Lung (tissue), 11 donors: ENCODE measurements at regions not wholly inside any gene's neighbourhood (a gene's known extent, or its start where the extent isn't known, plus 50 kb on each side); places are given as distances from the start of the nearest gene placed in this dataset.

Experiments used
- ATAC-seq: fragments of 200-7000 bp; cut with Tn5 transposase; one replicate; pipeline ENCODE4 v1.9.1; 2020; ENCODE audit warnings: moderate number of reproducible peaks; ENCODE audit not compliant: insufficient read depth, low FRiP score
- DNase-seq, 3 donors: peaks; one replicate each; pipeline ENCODE4 v3.0.0-alpha.2; 2013 to 2017
- H3K27ac ChIP-seq, 2 donors: one replicate each; pipeline ENCODE4 v1.5.1; 2013; ENCODE audit warnings: mild to moderate bottlenecking in 2 of 2, moderate library complexity in 2 of 2, control low read depth in 1 of 2, inconsistent platforms in 1 of 2, low read depth in 1 of 2, low read length in 1 of 2
- H3K27me3 ChIP-seq, 3 donors: one replicate each; pipeline ENCODE4 v1.5.1; 2013; ENCODE audit warnings: low read length in 2 of 3; ENCODE audit not compliant: control insufficient read depth in 3 of 3, insufficient read depth in 3 of 3
- H3K36me3 ChIP-seq, 4 donors: one replicate each; pipeline ENCODE4 v1.5.1; 2013; ENCODE audit warnings: low read length in 4 of 4, mild to moderate bottlenecking in 1 of 4, moderate library complexity in 1 of 4; ENCODE audit not compliant: control insufficient read depth in 4 of 4, insufficient read depth in 4 of 4
- H3K4me1 ChIP-seq, 5 donors: one replicate each; pipeline ENCODE4 v1.5.1; 2013; ENCODE audit warnings: low read length in 5 of 5, mild to moderate bottlenecking in 2 of 5, moderate library complexity in 1 of 5; ENCODE audit not compliant: control insufficient read depth in 5 of 5, insufficient read depth in 5 of 5
- H3K4me3 ChIP-seq: one replicate; pipeline ENCODE4 v1.5.1; 2013; ENCODE audit warnings: mild to moderate bottlenecking, control low read depth, moderate library complexity
- H3K9ac ChIP-seq, 2 donors: one replicate each; pipeline ENCODE4 v1.5.1; 2013; ENCODE audit warnings: low read length in 2 of 2, control low read depth in 1 of 2; ENCODE audit not compliant: insufficient read depth in 1 of 2
- H3K9me3 ChIP-seq, 4 donors: one replicate each; pipeline ENCODE4 v1.5.1; 2013; ENCODE audit warnings: low read length in 3 of 4, mild to moderate bottlenecking in 1 of 4, moderate library complexity in 1 of 4; ENCODE audit not compliant: control insufficient read depth in 4 of 4, insufficient read depth in 3 of 4
- WGBS, 2 donors: extraction: QIAGEN DNeasy Blood & Tissue Kit; methylation state at CpG; one replicate each; pipeline ENCODE4 v1.1.7; 2013; 5-methylcytosine and 5-hydroxymethylcytosine counted together
- TF ChIP-seq, protein P1 (sequence below): IDR thresholded peaks from 2 replicates; pipeline ENCODE4 v1.5.1; 2012; ENCODE audit warnings: mild to moderate bottlenecking; ENCODE audit errors: control extremely low read depth, extremely low read depth
- donor health status: control.
- donor health status: control.
- donor health status: Bipolar disorder and iron deficiency.
- donor health status: healthy.
- donor health status: DM: yes; HTN: yes; CAD: no.

DNA sequence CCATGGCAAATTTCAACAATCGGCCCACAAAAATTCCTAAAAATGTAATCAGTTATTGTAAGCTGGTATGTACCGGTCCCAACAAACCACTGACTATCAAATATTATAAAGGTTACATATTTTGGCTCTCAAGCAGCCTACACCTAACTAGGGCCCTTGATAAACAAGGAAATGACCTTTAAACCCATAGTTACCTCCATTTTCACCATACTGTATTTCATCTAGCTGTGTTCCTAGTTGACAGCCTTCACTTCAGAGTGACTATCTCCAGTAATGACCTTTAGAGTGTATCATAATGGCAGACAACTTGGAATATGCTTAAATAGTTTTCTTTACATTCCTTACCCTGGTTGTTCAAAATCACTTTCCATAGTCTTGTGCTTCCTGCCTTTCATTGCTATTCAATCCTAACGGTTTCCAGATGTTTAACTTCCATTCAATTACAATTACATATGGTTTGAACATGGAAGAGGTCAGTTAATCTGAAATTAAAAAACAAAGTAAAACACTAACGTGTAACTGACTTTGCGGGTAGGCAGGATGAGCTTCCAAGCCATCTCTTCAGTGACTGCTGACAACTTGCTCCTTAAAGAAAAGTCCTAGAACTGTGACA is 111.9 kb upstream of the TSC22D2 start:
- no peak overlapping the region for H3K27ac ChIP-seq
- 82 to 89% methylated on average over 5 of the region's 5 CpGs for WGBS, 2 donors
- H3K27me3 ChIP-seq = no peaks in the 10 kb centered on the region
- H3K9me3 ChIP-seq = no peaks in the 10 kb centered on the region
- TF ChIP-seq, protein P1, sequence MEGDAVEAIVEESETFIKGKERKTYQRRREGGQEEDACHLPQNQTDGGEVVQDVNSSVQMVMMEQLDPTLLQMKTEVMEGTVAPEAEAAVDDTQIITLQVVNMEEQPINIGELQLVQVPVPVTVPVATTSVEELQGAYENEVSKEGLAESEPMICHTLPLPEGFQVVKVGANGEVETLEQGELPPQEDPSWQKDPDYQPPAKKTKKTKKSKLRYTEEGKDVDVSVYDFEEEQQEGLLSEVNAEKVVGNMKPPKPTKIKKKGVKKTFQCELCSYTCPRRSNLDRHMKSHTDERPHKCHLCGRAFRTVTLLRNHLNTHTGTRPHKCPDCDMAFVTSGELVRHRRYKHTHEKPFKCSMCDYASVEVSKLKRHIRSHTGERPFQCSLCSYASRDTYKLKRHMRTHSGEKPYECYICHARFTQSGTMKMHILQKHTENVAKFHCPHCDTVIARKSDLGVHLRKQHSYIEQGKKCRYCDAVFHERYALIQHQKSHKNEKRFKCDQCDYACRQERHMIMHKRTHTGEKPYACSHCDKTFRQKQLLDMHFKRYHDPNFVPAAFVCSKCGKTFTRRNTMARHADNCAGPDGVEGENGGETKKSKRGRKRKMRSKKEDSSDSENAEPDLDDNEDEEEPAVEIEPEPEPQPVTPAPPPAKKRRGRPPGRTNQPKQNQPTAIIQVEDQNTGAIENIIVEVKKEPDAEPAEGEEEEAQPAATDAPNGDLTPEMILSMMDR = no peak
- peaks cover 0 to 41% (median 9%) of the 10 kb centered on the region in 5 donors for H3K4me1 ChIP-seq
- ATAC-seq = no peak
- H3K36me3 ChIP-seq = no peaks in the 10 kb centered on the region
- H3K9ac ChIP-seq = no peak overlapping the region
- DNase-seq = no peak
- no peak overlapping the region for H3K4me3 ChIP-seq

DNA sequence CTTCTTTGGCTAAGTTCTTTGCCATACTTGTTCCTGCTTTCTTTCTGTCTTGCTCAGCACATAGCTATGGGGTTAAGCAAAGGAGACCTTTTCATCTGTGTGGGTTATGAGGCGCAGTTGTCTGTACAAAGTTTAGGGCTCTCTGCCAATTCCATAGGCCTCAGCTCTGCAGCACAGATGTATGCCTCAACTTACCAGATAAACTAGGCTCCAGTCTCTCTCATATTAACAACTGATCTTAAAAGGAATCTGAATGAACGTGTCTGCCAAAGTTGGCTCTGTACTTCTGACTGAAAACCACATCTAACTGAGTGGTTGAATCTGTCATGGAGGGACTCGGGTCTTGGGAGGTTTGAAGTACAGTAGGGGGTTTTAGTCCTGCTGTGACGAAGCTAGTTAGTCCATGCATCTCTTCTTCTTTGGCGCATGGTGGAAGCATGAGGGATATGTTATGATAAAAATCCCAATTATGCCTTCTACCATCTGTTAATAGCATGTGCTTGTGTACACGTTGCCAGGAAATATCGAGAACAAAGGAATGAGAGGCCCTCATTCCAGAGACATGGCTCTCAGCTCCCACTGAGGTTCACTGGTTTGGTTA is 114.6 kb upstream of the TSC22D2 start:
- Histone ChIP-seq H3K4me3 (no peak overlapping the region), H3K4me1 (peaks cover 0 to 18% (median 0%) of the 10 kb centered on the region in 5 donors), H3K27me3 (no peaks in the 10 kb centered on the region), H3K9ac (no peak overlapping the region), H3K9me3 (no peaks in the 10 kb centered on the region), H3K27ac (no peak overlapping the region), H3K36me3 (no peaks in the 10 kb centered on the region)
- TF ChIP-seq, protein P1 = no peak
- ATAC-seq (no peak), DNase-seq (peak in 2 of 3 donors; percentile 65 to 67)
- WGBS, 2 donors = 78 to 88% methylated on average over 7 of the region's 7 CpGs

DNA sequence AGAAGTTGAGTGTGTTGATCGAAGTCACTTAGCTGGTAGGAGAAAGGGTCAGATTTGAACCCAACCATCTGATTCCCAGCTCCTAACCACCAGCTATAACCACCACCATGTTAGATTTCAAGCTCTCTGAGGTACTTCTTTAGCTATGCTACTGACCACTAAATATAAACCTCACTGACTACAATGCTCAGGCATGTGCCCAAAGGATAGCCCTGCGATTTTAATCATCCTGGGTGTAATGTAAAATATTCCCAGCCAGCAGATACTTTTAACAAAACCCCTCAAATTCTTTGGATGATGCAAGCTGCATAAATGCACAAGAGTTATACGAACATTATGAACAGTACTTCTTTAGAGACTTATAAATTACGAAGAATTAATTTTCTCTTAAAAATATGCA is 115.2 kb upstream of the TSC22D2 start:
- no peaks in the 10 kb centered on the region for H3K9me3 ChIP-seq
- TF ChIP-seq, protein P1 = no peak
- H3K36me3 ChIP-seq = no peaks in the 10 kb centered on the region
- ATAC-seq (no peak), DNase-seq (no peak)
- 96 to 98% methylated on average over 4 of the region's 4 CpGs for WGBS, 2 donors
- no peak overlapping the region for H3K27ac ChIP-seq
- H3K4me3 ChIP-seq = no peak overlapping the region
- no peaks in the 10 kb centered on the region for H3K27me3 ChIP-seq
- H3K4me1 ChIP-seq = peaks cover 0 to 18% (median 0%) of the 10 kb centered on the region in 5 donors
- no peak overlapping the region for H3K9ac ChIP-seq

DNA sequence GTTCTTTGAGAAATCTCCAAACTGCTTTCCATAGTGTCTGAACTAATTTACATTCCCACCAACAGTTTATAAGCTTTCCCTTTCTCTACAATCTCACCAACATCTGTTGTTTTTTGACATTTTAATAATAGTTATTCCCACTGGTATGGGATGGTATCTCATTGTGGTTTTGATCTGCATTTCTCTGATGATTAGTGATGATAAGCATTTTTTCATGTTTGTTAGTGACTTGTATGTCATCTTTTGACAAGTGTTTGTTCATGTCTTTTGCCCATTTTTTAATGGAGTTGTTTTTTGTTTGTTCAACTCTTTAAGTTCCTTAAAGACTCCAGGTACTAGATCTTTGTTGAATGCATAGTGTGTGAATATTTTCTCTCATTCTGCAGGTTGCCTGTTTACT is 116.6 kb upstream of the TSC22D2 start:
- H3K27me3 ChIP-seq = no peaks in the 10 kb centered on the region
- H3K9me3 ChIP-seq = no peaks in the 10 kb centered on the region
- H3K4me3 ChIP-seq = no peak overlapping the region
- ATAC-seq (no peak), DNase-seq (no peak)
- no peak overlapping the region for H3K27ac ChIP-seq
- peaks cover 0 to 17% (median 0%) of the 10 kb centered on the region in 5 donors for H3K4me1 ChIP-seq
- no peak overlapping the region for H3K9ac ChIP-seq
- H3K36me3 ChIP-seq = no peaks in the 10 kb centered on the region
- TF ChIP-seq, protein P1 = no peak
